NCI-H2227 treated with DMSO at 0.1 percent for 48 hours (cell line): ENCODE measurements at regions not wholly inside any gene's neighbourhood (a gene's known extent, or its start where the extent isn't known, plus 50 kb on each side); places are given as distances from the start of the nearest gene placed in this dataset.
"Not testable (repeated sequence)": the region's sequence is repeated elsewhere in the genome, so short reads cannot be mapped to it uniquely, and the experiment has no call there.

Source experiments
- DNase-seq: peaks from one replicate; lab custom pipeline; 2025; lab: John Stamatoyannopoulos, UW

DNA sequence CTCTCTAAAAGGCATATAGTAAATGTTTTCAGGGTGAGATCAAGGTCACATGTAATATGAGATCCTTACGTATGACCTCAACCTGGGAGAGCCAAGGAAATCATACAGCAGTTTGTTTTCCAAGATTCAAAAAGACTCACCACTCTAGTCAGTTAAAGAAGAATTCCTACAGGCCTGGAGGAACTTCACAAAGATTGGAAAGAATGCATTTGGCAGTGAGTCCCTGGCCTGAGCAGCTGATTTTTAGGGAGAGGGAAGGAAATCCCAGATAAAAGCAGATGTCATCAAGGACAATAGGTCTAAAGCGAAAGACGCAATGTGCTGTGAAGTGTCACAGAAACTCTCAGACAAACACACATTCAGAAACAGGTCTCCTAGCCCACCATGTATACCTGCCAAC is 424.0 kb upstream of the ZNF462 start:
- DNase-seq: no peak

DNA sequence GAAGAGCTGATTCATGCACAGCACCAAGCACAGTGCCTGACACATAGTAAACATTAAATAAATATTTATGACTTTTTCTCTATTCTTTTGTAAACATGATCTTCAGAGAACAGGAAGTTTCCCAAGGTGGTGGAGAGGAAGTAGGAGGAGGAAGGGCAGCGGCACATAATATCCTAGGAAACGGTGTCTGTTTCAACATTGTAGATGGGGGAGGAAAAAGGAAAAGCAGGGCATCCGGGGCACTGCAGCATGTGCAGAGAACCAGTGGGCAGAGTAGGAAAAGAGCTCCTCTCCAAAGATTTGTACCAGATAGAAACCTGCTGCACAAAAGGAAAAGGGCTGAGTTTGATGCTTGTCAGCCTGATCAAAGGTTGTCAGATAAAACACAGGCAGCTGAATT is 421.7 kb upstream of the ZNF462 start:
- DNase-seq: no peak

DNA sequence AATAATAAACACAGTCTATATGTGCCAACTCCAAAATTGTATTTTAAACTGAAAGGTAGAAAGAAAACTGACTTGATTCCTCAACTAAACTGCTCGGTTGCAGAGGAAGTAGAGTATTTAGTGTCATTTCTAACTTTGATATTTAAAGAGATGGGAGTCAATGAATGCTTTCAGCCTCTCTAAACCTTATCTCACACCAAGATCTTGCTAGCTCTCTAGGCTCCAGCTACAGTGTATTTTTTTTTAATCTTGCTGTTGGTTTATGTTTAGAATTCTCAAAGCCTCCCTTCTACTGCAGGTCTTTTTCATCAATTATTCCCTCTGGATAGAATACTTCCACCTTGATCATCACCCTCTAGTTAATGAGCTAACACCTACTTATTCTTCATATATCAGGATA is 419.4 kb upstream of the ZNF462 start:
- DNase-seq: no peak

DNA sequence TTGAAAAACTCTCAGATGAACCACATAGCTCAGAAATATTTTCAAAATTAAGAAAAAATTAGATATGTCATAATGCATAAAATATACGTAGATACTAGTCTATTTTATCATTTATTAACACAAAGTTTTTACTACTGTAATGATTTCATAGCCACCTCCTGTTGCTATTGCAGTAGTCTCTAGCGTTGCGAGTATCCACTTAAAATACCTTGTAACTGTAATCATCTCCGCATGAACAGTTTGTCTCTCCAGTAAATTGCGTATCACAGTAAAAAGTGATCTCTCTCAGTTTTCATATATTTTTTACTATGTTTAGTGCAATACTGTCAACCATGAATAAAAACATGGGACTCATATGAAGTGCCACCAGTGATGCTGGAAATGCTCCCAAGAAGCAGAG is 417.9 kb upstream of the ZNF462 start:
- DNase-seq: no peak

DNA sequence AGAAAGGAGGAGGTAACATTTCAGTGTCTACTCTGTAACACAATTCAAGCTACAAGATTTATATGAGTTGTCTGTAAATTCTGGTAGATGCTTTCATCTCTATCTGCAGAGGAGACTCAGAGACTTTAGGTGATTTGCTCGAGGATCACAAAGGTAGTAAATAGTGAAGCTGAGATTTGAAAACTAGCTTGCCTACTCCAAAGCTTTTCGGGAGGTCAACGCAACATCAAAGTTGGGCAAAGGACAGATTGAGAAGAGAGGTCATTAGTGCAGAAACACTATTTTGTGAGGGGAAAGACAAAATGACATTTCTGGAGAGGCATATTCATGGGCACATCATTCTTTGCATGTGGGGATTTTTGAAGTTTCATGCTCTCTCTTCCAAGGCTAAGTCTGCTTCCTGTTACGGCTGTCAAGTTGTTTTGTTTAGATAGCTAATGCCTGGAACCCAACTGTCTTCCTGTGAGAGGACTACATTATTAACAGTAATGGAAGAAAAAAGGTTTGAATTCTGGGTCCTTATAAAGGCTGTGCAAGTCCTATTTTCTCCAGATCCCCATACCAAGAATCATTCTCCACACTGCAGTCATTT is 413.5 kb upstream of the ZNF462 start:
- DNase-seq: no peak

DNA sequence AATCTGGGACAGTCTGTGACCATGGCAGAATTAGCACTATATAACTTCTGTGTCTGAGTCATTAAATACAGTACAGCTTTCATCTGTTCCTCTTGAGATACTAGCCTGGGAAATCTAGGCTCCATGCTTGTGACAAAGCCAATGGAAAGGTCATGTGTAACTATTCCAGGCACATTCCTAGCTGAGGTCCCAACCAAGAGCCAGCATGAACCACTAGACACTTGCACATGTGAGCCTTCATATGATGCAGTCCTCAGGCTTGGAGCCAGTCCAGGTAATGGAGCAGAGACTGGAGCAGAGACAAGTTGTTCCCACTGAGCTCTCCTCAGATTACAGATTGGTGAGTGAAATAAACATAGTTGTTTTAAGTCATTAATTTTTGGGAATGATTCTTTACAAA is 412.4 kb upstream of the ZNF462 start:
- no peak for DNase-seq

DNA sequence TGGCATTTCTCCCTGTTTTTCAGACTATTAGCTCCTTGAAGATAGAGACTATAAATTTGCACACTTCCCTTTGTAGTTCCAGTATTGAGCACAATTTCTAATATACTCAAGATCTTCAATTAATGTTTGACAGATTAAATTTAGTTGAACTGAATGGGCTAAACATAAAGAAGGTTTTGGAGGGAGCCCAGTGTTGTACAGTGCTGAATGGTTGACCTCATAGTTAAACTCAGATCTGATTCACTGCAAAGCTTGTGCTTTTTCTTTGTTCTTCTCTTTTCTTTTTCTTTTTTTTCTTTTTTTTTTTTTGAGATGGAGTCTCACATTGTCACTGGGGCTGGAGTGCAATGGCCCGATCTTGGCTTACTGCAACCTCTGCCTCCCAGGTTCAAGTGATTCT is 411.7 kb upstream of the ZNF462 start:
- no peak for DNase-seq

DNA sequence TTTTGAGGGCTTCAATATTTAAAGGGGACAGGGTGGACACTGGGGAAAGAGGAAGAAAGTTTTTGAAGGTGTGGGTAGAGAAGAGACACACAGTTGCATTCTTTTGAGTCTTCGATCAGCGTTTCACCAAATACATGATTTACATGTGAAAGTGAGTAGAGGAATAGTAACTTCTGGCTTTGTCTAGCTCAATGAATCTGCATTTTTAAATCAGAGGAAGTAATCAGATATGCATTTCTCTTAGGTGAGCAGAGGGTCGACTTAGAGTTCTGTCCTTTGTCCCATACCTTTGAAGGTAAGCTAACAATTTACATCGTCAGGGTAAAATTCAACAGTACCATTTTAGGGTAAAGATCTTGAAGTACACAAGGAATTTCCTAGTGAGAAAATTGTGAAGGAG is 406.4 kb upstream of the ZNF462 start:
- no peak for DNase-seq

DNA sequence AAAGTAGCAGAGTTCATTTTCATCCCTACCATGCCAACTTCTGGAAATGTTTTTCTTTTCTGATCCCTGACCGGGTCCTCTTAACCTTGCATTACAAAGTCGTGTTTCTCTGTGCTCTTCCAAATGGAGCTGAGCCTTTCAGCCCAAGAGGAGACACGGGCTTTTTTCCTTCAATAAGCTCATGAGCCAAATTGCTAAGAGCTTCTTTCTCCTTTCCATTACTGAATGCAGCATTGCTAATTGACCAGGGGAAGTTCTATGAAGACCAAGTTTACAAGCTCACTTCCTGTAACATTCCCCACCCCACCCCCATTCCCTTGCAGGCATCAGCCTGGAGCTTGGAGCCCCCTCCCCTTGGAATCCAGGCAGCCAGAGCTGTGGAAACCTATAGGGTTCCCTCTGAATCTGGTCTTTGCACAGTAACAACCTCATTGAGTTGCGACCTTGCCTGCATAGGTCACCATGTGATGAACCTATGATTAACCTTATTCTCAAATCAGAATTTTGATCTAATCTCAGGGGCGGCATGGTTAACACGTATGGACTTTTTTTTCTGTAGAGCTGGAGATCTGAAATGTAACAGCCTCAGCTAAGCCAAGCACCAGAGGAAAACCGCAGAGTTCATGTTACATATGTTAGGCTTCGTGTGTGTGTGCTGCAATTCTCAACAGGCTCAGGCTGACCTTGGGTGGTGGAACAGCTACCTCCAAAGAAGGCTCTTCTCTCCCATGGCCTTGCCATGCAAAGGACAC is 395.7 kb upstream of the ZNF462 start:
- DNase-seq: no peak

DNA sequence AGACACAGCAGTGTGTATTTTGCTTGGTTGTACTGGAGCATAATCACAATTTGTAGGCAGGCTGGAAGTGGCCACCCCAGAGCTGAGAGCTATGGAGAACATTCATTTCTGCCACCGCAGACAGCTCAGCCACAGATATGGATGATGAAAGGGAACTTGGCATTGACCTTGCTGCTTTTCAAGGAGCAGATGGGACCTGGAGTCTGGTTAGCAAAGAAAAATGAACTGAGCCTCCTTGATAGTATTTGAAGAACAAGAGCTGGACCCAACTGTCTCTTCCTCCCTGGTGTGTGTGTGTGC is 395.2 kb upstream of the ZNF462 start:
- no peak for DNase-seq

DNA sequence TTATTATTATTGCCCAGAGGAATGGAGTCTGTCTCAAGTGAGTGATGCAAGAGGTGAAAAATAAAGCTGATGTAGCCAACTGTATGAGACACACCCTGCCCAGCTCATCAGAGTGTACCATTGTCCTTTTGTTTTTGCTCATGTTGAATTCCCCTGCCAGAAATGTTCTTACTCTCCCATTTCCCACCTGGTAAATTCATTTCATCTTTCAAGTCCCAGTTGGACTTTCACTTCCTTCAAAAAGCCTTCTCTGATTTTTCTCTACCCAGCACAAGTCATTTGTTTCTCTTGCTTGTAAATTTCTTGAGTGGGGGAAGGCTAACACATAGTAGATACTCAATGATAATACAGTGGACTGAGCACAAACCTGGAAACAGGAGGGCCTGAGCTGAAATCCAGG is 394.5 kb upstream of the ZNF462 start:
- no peak for DNase-seq

DNA sequence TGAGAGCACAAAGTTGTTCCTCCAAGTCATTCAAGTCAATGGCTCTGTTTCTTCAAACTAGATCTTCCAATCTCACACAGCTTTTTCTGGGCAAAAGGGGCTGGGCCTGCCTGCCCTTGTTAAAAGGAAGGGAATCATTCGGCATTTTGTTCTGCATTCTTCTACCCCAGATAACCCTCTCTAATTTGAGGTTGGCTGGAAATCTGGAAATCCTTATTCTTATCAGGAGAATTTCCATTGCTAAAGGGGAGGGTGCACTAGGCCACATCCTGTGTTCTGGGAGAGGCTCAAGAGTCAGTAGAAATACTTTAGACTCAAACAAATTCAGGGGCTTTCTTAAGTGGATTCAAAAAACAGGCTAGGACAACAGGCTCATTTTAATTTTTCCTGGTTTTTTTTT is 384.7 kb upstream of the ZNF462 start:
- no peak for DNase-seq

DNA sequence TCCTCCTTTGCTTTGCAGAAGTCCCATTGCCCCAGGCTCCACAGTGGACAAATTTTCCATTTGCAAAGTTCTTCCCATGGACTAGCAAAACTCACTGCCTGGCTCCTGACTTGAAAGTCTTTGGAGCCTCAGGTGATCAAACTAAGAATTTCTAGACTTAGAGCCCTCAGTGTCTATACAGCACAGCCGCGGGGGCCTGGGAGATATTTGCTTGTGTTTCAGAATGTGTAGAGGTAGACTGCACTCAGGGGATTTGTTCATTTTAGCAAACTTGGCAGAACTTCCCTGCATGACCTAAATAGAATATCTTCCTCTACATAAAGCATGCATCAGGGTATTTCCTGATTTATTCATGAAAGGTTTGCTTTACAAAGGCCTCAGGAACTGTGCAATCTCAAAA is 384.2 kb upstream of the ZNF462 start:
- DNase-seq: no peak

DNA sequence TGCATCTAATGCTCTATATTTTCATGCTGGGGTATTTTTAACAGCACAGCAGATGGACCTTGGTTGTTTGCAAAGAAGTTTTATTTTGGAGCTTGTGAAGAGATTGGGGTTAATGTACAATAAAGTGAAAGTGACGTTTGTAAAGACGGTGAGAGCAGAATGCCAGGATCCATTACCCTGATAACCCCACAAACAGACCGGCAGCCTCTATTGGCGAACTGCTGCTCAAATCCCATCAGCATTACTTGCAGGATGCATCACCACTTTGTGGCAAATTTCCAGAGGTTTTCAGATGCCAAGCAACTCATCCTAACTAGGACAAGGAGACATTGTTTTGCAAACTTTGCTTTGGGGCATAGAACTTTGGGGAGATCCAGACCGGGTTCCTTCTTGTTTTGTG is 383.3 kb upstream of the ZNF462 start:
- no peak for DNase-seq

DNA sequence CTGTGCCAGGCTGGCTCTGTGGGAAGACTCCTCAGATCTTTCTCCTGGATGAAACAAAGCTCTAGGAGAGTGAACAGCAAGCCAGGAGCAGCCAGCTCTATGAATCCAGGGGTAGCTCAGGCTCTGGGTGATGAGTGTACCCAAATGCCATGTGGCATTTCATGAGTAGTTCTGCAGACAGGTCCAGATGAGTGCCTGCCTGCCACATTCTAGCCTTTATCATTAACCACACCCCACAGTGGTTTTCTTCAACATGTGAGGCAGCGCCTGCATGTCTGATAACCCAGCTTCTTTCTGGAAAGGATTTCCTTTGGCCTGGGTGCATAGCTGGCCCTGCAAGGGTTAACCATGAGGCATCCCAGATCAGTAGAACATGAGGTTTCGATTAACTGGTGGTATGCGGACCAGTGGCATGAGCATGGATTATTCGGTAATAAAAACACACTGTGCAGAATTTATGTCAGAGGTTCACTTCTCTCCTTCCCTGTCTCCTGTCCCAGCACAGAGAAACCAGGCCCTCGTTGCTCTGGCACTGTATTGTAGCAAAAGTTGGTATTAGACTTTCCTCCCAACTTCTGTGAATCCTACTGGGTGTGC is 381.9 kb upstream of the ZNF462 start:
- no peak for DNase-seq

DNA sequence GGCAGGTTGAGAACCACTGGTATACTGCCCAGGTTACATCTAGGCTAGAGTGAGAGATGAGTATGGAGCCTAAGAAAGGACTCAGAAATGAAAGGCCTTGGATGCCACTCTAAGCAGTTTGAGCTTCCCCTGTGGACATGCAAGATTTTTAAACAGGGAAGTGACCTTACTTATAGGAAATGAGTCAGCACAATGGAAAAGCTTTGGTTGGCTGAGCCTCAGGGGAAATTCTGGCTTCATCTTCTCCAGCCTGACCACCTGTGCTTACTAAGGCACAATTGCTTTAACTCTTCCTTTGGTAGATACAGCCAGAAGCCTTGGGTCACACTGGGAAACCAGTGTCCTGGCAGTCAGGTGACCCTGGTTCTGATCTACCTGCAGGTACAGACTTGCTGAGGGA is 380.2 kb upstream of the ZNF462 start:
- DNase-seq: no peak

DNA sequence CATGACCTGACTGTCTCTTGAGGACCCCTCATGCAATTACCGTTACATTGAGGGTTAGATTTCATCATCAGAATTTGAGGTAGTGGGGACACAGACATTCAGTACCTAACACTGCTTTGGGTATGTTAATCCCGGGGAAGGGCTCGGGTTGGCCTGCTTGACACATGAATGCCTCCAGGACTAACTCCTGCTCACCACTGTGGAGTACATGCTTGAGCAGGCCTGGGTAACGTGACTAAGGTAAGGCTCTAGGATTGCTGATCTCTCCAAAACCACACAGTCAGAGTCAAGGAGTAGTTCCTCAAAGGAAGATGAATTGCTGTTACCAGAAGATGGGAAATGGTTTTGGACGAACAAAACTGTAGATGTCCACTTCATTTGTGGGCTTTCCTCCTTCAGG is 376.3 kb upstream of the ZNF462 start:
- DNase-seq: no peak

DNA sequence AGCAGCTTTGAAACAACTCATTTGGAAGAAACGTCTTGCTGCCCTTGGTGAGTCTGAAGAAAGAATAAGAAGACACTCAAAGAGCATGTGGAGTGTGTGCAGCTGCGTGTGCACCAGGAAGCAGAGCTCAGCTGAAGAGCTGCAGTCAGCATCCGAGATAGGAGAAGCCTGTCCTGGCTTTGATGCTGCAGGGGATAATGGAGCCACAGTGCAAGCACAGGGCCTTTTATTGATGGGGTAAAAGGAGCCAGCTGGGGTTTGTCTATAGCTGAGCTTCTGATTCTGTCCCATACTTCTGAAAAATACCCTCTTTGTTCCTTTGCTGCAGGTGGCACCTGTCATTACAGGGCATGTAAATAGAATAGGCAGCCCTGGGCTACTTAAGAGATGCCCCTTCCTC is 375.7 kb upstream of the ZNF462 start:
- no peak for DNase-seq

DNA sequence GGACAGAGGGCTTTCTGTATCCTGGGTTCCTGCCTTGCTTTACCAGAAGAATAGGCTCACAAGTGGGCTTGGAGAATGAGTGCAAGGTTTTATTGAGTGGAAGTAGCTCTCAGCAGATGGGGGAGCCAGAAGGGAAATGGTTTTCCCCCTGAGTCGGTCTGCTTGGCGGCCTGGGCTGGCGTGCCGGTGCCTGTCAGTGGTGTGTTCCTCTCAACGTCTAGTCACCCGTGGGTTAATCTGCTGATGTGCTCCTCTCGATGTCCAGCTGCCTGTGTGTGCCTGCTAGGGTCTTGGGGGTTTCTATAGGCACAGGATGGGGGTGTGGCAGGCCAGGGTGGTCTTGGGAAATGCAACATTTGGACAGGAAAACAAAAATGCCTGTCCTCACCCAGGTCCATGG is 370.8 kb upstream of the ZNF462 start:
- DNase-seq: not testable (repeated sequence)

DNA sequence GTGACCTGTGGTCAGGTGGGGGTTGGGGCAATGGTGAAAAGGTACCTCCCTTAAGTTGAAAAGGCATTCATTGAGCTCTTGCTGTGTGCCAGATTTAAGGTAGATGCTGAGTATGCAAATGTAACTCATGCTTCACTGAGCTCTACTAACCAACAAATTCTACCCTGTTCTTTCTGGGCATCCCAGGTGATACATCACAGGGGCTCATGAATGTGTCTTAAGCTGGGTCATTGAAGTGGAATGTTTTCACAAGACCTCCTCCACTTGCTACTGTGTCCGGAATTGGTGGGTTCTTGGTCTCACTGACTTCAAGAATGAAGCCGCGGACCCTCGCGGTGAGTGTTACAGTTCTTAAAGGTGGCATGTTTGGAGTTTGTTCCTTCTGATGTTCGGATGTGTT is 362.8 kb upstream of the ZNF462 start:
- no peak for DNase-seq

DNA sequence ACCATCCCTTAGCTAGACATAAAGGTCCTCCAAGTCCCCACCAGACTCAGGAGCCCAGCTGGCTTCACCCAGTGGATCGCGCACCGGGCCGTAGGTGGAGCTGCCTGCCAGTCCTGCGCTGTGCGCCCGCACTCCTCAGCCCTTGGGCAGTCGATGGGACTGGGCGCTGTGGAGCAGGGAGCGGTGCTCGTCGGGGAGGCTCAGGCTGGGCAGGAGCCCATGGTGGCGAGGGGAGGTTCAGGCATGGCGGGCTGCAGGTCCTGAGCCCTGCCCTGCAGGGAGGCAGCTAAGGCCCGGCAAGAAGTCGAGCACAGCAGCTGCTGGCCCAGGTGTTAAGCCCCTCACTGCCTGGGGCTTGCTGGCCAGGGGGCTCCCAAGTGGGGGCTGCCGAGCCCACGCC is 361.8 kb upstream of the ZNF462 start:
- DNase-seq: not testable (repeated sequence)

DNA sequence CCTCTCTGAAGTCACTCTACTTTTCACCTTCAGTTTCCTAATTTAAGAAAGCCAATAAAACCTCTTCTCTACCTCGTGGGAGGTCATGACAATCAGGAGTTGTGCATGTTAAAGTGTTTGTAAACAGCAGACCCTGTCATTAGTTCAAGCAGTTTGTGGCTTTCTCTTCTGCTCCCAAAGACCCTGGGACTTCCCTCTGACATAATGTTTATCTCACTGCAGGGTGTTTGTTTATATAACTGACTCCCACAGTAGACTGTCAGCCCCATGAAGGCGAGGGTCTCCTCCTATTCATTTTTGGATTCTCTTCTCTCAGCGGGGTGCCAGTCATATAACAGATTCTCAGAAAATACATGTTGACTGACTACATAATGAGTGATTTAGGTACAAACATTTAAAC is 360.0 kb upstream of the ZNF462 start:
- DNase-seq: no peak

DNA sequence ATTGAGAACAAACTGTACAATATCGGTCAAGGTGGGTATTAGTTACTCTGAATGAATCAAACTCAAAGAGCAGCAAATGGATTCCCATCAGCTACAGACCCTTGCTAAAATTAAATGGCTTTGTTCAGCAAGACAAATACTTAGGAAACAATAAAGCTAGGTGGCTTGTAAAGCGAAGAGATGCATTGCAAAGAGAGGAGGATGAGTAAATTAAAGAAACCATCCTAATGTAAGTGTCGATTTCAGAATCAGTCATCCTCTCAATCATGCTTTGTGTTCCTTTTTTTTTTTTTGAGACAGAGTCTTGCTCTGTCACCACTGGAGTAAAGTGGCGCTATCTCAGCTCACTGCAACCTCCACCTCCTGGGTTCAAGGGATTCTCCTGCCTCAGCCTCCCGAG is 359.2 kb upstream of the ZNF462 start:
- no peak for DNase-seq

DNA sequence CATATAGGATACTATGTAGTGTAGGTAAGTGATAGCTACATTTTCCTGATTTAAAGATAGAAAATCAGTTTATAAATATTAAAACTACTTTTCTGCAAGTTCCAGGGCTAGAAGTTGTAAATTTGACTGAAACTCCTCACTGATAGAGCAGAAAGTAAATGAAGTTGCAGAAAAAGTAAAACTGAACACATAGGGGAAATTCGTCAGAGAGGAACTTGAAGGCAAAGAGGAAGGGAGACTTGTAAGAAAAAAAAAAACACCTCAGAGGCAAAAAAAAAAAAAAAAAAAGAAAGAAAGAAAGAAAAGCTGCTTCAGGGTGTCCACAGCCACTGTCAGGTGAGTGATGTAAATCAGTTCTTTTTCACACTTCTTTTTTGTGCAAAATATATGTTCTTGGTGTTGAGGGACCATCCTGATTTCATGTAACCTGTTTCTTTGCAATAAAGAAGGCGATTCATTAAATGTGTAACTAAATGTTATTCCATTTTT is 336.2 kb upstream of the ZNF462 start:
- DNase-seq: no peak
